ENCODE measurements at regions not wholly inside any gene's neighbourhood (a gene's known extent, or its start where the extent isn't known, plus 50 kb on each side); places are given as distances from the start of the nearest gene placed in this dataset.

DNA sequence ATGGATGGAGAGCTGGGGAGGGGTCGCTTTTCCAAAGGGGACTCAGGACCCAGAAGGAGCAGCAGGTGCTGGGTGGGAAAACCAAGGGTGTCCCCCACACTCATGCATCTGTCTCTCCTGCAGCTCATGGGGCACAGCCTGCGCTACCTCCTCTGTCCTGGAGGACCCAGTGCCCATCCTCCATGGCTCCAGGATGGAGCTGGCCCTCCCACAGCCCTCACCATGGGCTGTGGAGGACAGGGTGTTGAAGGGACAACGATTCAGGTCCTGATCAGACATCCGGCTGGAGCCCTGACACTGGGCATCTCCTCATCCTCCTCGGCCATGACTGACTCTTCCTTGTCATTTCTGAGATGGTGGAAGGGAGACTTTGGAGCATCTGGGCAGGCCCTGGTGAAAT, 97.9 kb upstream of the SULF2 start (continued):
- TF ChIP-seq SMAD4 (CRISPR knock-in tag; IDR thresholded peaks at IDR 0.05) (no peak), ZNF396 (CRISPR knock-in tag; IDR thresholded peaks at IDR 0.05; ENCODE audit: borderline replicate concordance) (no peak), NFYB (CRISPR knock-in tag; conservative IDR thresholded peaks at IDR 0.05; ENCODE audit: low read depth) (no peak), SOX15 (CRISPR knock-in tag; IDR thresholded peaks at IDR 0.05) (no peak)
- TF ChIP-seq, protein P1, sequence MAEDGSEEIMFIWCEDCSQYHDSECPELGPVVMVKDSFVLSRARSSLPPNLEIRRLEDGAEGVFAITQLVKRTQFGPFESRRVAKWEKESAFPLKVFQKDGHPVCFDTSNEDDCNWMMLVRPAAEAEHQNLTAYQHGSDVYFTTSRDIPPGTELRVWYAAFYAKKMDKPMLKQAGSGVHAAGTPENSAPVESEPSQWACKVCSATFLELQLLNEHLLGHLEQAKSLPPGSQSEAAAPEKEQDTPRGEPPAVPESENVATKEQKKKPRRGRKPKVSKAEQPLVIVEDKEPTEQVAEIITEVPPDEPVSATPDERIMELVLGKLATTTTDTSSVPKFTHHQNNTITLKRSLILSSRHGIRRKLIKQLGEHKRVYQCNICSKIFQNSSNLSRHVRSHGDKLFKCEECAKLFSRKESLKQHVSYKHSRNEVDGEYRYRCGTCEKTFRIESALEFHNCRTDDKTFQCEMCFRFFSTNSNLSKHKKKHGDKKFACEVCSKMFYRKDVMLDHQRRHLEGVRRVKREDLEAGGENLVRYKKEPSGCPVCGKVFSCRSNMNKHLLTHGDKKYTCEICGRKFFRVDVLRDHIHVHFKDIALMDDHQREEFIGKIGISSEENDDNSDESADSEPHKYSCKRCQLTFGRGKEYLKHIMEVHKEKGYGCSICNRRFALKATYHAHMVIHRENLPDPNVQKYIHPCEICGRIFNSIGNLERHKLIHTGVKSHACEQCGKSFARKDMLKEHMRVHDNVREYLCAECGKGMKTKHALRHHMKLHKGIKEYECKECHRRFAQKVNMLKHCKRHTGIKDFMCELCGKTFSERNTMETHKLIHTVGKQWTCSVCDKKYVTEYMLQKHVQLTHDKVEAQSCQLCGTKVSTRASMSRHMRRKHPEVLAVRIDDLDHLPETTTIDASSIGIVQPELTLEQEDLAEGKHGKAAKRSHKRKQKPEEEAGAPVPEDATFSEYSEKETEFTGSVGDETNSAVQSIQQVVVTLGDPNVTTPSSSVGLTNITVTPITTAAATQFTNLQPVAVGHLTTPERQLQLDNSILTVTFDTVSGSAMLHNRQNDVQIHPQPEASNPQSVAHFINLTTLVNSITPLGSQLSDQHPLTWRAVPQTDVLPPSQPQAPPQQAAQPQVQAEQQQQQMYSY (CRISPR knock-in tag; IDR thresholded peaks at IDR 0.05): no peak

DNA sequence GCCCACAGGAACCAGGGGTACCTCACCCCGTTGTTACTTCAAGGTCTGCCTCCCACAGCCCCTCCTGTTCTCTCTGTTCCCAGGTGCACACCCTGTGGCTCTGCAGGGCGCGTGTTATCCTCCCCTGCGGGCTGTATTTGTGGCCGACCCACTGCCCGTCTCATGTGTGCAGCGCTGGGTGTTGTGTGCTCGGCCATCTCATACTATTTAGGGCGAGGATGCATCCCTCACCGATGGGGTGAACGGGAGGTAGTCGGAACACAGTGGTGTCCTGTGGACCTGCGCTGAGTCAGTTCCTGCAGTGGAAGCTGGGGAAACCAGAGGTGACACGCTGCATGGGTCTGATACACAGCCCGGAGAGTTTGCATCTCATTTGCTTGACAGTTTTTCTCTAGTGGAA, 94.5 kb upstream of the SULF2 start:
- CTCF ChIA-PET: no interaction called here
- TF ChIP-seq, protein P1 (CRISPR knock-in tag; IDR thresholded peaks at IDR 0.05): no peak
- TF ChIP-seq HMGA2 (CRISPR knock-in tag; IDR thresholded peaks at IDR 0.05): no peak
- TF ChIP-seq MYBL2 (CRISPR knock-in tag; IDR thresholded peaks at IDR 0.05): no peak
- TF ChIP-seq MXD4 (CRISPR knock-in tag; IDR thresholded peaks at IDR 0.05; ENCODE audit: borderline replicate concordance): no peak
- no peaks in the 10 kb centered on the region for H3K36me3 Mint-ChIP-seq
- no peak overlapping the region for H3K27ac Mint-ChIP-seq
- DNase-seq (ENCODE audit: low spot score): no peak
- no peaks in the 10 kb centered on the region for H3K9me3 Mint-ChIP-seq
- no peak overlapping the region for H3K4me3 Mint-ChIP-seq
- no peaks in the 10 kb centered on the region for H3K27me3 Mint-ChIP-seq (ENCODE audit: low read depth)
- no peak for ATAC-seq
- H3K4me1 Mint-ChIP-seq: no peaks in the 10 kb centered on the region
- POLR2A ChIA-PET: no interaction called here

- Mint-ChIP-seq H3K9me3 (no peaks in the 10 kb centered on the region), H3K4me1 (no peaks in the 10 kb centered on the region), H3K36me3 (no peaks in the 10 kb centered on the region), H3K27me3 (ENCODE audit: low read depth) (no peaks in the 10 kb centered on the region), H3K4me3 (no peak overlapping the region), H3K27ac (no peak overlapping the region)
- no peak for DNase-seq (ENCODE audit: low spot score)
- ATAC-seq: no peak
- CTCF ChIA-PET: no interaction called here
- POLR2A ChIA-PET: interaction anchor here (0.6 to 1.2 kb wide), 2 partner anchors 17 to 93 kb away, joined by 3 read pairs; no protein-coding TSS in a partner anchor
- TF ChIP-seq OVOL2 (CRISPR knock-in tag; IDR thresholded peaks at IDR 0.05; ENCODE audit: borderline replicate concordance) (no peak), ZNF416 (CRISPR knock-in tag; IDR thresholded peaks at IDR 0.05) (no peak), ARID4B (CRISPR knock-in tag; IDR thresholded peaks at IDR 0.05; ENCODE audit: borderline replicate concordance) (no peak), SOX15 (CRISPR knock-in tag; IDR thresholded peaks at IDR 0.05) (no peak), MXD4 (CRISPR knock-in tag; IDR thresholded peaks at IDR 0.05; ENCODE audit: borderline replicate concordance) (no peak), NR2C2 (CRISPR knock-in tag; IDR thresholded peaks at IDR 0.05) (no peak), NFE2L1 (CRISPR knock-in tag; IDR thresholded peaks at IDR 0.05) (no peak), TCF7 (CRISPR knock-in tag; IDR thresholded peaks at IDR 0.05; ENCODE audit: low read depth) (no peak), PRRX2 (CRISPR knock-in tag; IDR thresholded peaks at IDR 0.05) (no peak)
- TF ChIP-seq, protein P2, sequence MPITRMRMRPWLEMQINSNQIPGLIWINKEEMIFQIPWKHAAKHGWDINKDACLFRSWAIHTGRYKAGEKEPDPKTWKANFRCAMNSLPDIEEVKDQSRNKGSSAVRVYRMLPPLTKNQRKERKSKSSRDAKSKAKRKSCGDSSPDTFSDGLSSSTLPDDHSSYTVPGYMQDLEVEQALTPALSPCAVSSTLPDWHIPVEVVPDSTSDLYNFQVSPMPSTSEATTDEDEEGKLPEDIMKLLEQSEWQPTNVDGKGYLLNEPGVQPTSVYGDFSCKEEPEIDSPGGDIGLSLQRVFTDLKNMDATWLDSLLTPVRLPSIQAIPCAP (CRISPR knock-in tag; IDR thresholded peaks at IDR 0.05): no peak
- TF ChIP-seq, protein P3, sequence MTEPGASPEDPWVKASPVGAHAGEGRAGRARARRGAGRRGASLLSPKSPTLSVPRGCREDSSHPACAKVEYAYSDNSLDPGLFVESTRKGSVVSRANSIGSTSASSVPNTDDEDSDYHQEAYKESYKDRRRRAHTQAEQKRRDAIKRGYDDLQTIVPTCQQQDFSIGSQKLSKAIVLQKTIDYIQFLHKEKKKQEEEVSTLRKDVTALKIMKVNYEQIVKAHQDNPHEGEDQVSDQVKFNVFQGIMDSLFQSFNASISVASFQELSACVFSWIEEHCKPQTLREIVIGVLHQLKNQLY (CRISPR knock-in tag; IDR thresholded peaks at IDR 0.05): no peak
- TF ChIP-seq, protein P4, sequence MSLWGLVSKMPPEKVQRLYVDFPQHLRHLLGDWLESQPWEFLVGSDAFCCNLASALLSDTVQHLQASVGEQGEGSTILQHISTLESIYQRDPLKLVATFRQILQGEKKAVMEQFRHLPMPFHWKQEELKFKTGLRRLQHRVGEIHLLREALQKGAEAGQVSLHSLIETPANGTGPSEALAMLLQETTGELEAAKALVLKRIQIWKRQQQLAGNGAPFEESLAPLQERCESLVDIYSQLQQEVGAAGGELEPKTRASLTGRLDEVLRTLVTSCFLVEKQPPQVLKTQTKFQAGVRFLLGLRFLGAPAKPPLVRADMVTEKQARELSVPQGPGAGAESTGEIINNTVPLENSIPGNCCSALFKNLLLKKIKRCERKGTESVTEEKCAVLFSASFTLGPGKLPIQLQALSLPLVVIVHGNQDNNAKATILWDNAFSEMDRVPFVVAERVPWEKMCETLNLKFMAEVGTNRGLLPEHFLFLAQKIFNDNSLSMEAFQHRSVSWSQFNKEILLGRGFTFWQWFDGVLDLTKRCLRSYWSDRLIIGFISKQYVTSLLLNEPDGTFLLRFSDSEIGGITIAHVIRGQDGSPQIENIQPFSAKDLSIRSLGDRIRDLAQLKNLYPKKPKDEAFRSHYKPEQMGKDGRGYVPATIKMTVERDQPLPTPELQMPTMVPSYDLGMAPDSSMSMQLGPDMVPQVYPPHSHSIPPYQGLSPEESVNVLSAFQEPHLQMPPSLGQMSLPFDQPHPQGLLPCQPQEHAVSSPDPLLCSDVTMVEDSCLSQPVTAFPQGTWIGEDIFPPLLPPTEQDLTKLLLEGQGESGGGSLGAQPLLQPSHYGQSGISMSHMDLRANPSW (CRISPR knock-in tag; conservative IDR thresholded peaks at IDR 0.05; ENCODE audit: low read depth): no peak
Measured at GRCh38 chr20:47878601-47879027, 93.3 kb upstream of the SULF2 start.
